ENCODE measurements at regions not wholly inside any gene's neighbourhood (a gene's known extent, or its start where the extent isn't known, plus 50 kb on each side); places are given as distances from the start of the nearest gene placed in this dataset.

- Histone ChIP-seq H3K27me3 (ENCODE audit: low read depth, low read length) (no peaks in the 10 kb centered on the region), H3K9me3 (ENCODE audit: insufficient read depth, low read length) (0 out of 2 replicates have a peak, but pooled peaks cover 4% of the 10 kb centered on the region), H2AFZ (ENCODE audit: low read depth, low read length) (no peak overlapping the region), H3K4me3 (ENCODE audit: low read length) (no peak overlapping the region), H4K20me1 (ENCODE audit: insufficient read depth, low read length) (no peaks in the 10 kb centered on the region), H3K4me1 (ENCODE audit: low read length) (no peaks in the 10 kb centered on the region), H3K27ac (ENCODE audit: low read length) (no peak overlapping the region), H3K4me2 (ENCODE audit: low read length) (no peak overlapping the region), H3K36me3 (replicated peaks; ENCODE audit: low read depth, low read length) (no peaks in the 10 kb centered on the region), H3K9ac (ENCODE audit: low read length) (no peak overlapping the region), H3K79me2 (ENCODE audit: low read length) (no peaks in the 10 kb centered on the region)
- no peak for TF ChIP-seq CTCF (IDR thresholded peaks at IDR 0.05; ENCODE audit: low read depth, low read length)
- TF ChIP-seq EZH2phosphoT487 (IDR thresholded peaks at IDR 0.05; ENCODE audit: low read depth) = no peak
Observed at GRCh38 chr19:31519256-31519655, 170.0 kb upstream of the TSHZ3 start.

GRCh38 chr19:31519908-31520307 is 170.7 kb upstream of the TSHZ3 start:
- Histone ChIP-seq H3K4me2 (ENCODE audit: low read length) (no peak overlapping the region), H3K36me3 (replicated peaks; ENCODE audit: low read depth, low read length) (no peaks in the 10 kb centered on the region), H3K27ac (ENCODE audit: low read length) (no peak overlapping the region), H2AFZ (ENCODE audit: low read depth, low read length) (no peak overlapping the region), H4K20me1 (ENCODE audit: insufficient read depth, low read length) (no peaks in the 10 kb centered on the region), H3K9ac (ENCODE audit: low read length) (no peak overlapping the region), H3K9me3 (ENCODE audit: insufficient read depth, low read length) (0 out of 2 replicates have a peak, but pooled peaks cover 4% of the 10 kb centered on the region), H3K4me1 (ENCODE audit: low read length) (no peaks in the 10 kb centered on the region), H3K79me2 (ENCODE audit: low read length) (no peaks in the 10 kb centered on the region), H3K27me3 (ENCODE audit: low read depth, low read length) (no peaks in the 10 kb centered on the region), H3K4me3 (ENCODE audit: low read length) (no peak overlapping the region)
- no peak for TF ChIP-seq CTCF (IDR thresholded peaks at IDR 0.05; ENCODE audit: low read depth, low read length)
- no peak for TF ChIP-seq EZH2phosphoT487 (IDR thresholded peaks at IDR 0.05; ENCODE audit: low read depth)

GRCh38 chr19:31520633-31521032 is 171.4 kb upstream of the TSHZ3 start:
- TF ChIP-seq CTCF (IDR thresholded peaks at IDR 0.05; ENCODE audit: low read depth, low read length) (no peak), EZH2phosphoT487 (IDR thresholded peaks at IDR 0.05; ENCODE audit: low read depth) (no peak)
- Histone ChIP-seq H3K79me2 (ENCODE audit: low read length) (no peaks in the 10 kb centered on the region), H3K9me3 (ENCODE audit: insufficient read depth, low read length) (no peaks in the 10 kb centered on the region), H2AFZ (ENCODE audit: low read depth, low read length) (no peak overlapping the region), H4K20me1 (ENCODE audit: insufficient read depth, low read length) (no peaks in the 10 kb centered on the region), H3K36me3 (replicated peaks; ENCODE audit: low read depth, low read length) (no peaks in the 10 kb centered on the region), H3K4me1 (ENCODE audit: low read length) (no peaks in the 10 kb centered on the region), H3K4me2 (ENCODE audit: low read length) (no peak overlapping the region), H3K4me3 (ENCODE audit: low read length) (no peak overlapping the region), H3K9ac (ENCODE audit: low read length) (no peak overlapping the region), H3K27ac (ENCODE audit: low read length) (no peak overlapping the region), H3K27me3 (ENCODE audit: low read depth, low read length) (no peaks in the 10 kb centered on the region)

- TF ChIP-seq CTCF (IDR thresholded peaks at IDR 0.05; ENCODE audit: low read depth, low read length) (no peak), EZH2phosphoT487 (IDR thresholded peaks at IDR 0.05; ENCODE audit: low read depth) (no peak)
- Histone ChIP-seq H3K4me1 (ENCODE audit: low read length) (no peaks in the 10 kb centered on the region), H4K20me1 (ENCODE audit: insufficient read depth, low read length) (no peaks in the 10 kb centered on the region), H3K36me3 (replicated peaks; ENCODE audit: low read depth, low read length) (no peaks in the 10 kb centered on the region), H3K27ac (ENCODE audit: low read length) (no peak overlapping the region), H3K9me3 (ENCODE audit: insufficient read depth, low read length) (no peaks in the 10 kb centered on the region; the same call in 1 of the 2 replicates), H3K27me3 (ENCODE audit: low read depth, low read length) (no peaks in the 10 kb centered on the region), H3K4me3 (ENCODE audit: low read length) (no peak overlapping the region), H3K79me2 (ENCODE audit: low read length) (no peaks in the 10 kb centered on the region), H3K9ac (ENCODE audit: low read length) (no peak overlapping the region), H3K4me2 (ENCODE audit: low read length) (no peak overlapping the region), H2AFZ (ENCODE audit: low read depth, low read length) (no peak overlapping the region)
Observed at GRCh38 chr19:31525610-31526147, 176.4 kb upstream of the TSHZ3 start.

Data from OCI-LY3 (cell line).